ENCODE measurements at regions not wholly inside any gene's neighbourhood (a gene's known extent, or its start where the extent isn't known, plus 50 kb on each side); places are given as distances from the start of the nearest gene placed in this dataset.

GRCh38 chr11:29959488-29959887 lies 57.3 kb downstream of the KCNA4 start:
- Mint-ChIP-seq H3K36me3 (ENCODE audit: low read depth) (no peaks in the 10 kb centered on the region), H3K27me3 (ENCODE audit: low read depth) (no peaks in the 10 kb centered on the region), H3K4me1 (peaks cover 25% of the 10 kb centered on the region), H3K4me3 (no peak overlapping the region), H3K27ac (ENCODE audit: unreplicated experiment) (no peak overlapping the region), H3K9me3 (peaks cover 3% of the 10 kb centered on the region)
- no peak for DNase-seq (ENCODE audit: low read depth, low spot score)
- no peak for TF ChIP-seq CTCF (conservative IDR thresholded peaks at IDR 0.05)

GRCh38 chr11:29957431-29957830 lies 59.4 kb downstream of the KCNA4 start:
- peaks cover 12% of the 10 kb centered on the region for H3K4me1 Mint-ChIP-seq
- H3K36me3 Mint-ChIP-seq (ENCODE audit: low read depth) = peaks cover 2% of the 10 kb centered on the region
- H3K27ac Mint-ChIP-seq (ENCODE audit: unreplicated experiment) = no peak overlapping the region
- H3K4me3 Mint-ChIP-seq = no peak overlapping the region
- peaks cover 5% of the 10 kb centered on the region for H3K9me3 Mint-ChIP-seq
- no peaks in the 10 kb centered on the region for H3K27me3 Mint-ChIP-seq (ENCODE audit: low read depth)
- no peak for DNase-seq (ENCODE audit: low read depth, low spot score)
- TF ChIP-seq CTCF (conservative IDR thresholded peaks at IDR 0.05) = no peak

GRCh38 chr11:29956076-29956556 lies 60.7 kb downstream of the KCNA4 start:
- H3K4me1 Mint-ChIP-seq = peaks cover 25% of the 10 kb centered on the region
- no peaks in the 10 kb centered on the region for H3K27me3 Mint-ChIP-seq (ENCODE audit: low read depth)
- no peak for DNase-seq (ENCODE audit: low read depth, low spot score)
- H3K36me3 Mint-ChIP-seq (ENCODE audit: low read depth) = peaks cover 2% of the 10 kb centered on the region
- TF ChIP-seq CTCF (conservative IDR thresholded peaks at IDR 0.05) = no peak
- no peak overlapping the region for H3K27ac Mint-ChIP-seq (ENCODE audit: unreplicated experiment)
- H3K9me3 Mint-ChIP-seq = peaks cover 5% of the 10 kb centered on the region
- no peak overlapping the region for H3K4me3 Mint-ChIP-seq

- Mint-ChIP-seq H3K27ac (ENCODE audit: unreplicated experiment) (no peak overlapping the region), H3K36me3 (ENCODE audit: low read depth) (no peaks in the 10 kb centered on the region), H3K4me1 (no peaks in the 10 kb centered on the region), H3K4me3 (no peak overlapping the region), H3K27me3 (ENCODE audit: low read depth) (no peaks in the 10 kb centered on the region), H3K9me3 (peaks cover 11% of the 10 kb centered on the region)
- TF ChIP-seq CTCF (conservative IDR thresholded peaks at IDR 0.05) = no peak
- DNase-seq (ENCODE audit: low read depth, low spot score) = no peak
These were observed 73.5 kb downstream of the KCNA4 start for GRCh38 chr11:29943347-29943746.

- Mint-ChIP-seq H3K27ac (ENCODE audit: unreplicated experiment) (peak overlapping the region; percentile 50), H3K27me3 (ENCODE audit: low read depth) (no peaks in the 10 kb centered on the region), H3K4me3 (no peak overlapping the region), H3K9me3 (peaks cover 6% of the 10 kb centered on the region), H3K36me3 (ENCODE audit: low read depth) (peaks cover 5% of the 10 kb centered on the region), H3K4me1 (no peaks in the 10 kb centered on the region)
- no peak for DNase-seq (ENCODE audit: low read depth, low spot score)
- TF ChIP-seq CTCF (conservative IDR thresholded peaks at IDR 0.05) = no peak
These were observed 79.3 kb downstream of the KCNA4 start for GRCh38 chr11:29937526-29937925.
